ENCODE measurements at regions not wholly inside any gene's neighbourhood (a gene's known extent, or its start where the extent isn't known, plus 50 kb on each side); places are given as distances from the start of the nearest gene placed in this dataset.
"Not testable (repeated sequence)": the region's sequence is repeated elsewhere in the genome, so short reads cannot be mapped to it uniquely, and the experiment has no call there.

GRCh38 chr7:135872861-135873260 is 104.3 kb downstream of the MTPN start:
- in situ Hi-C loops (cut with MboI; ENCODE audit: low sequenced_read_pairs), result not testable (repeated sequence)

- in situ Hi-C loops (cut with MboI; ENCODE audit: low sequenced_read_pairs), result no loop called here
Measured at GRCh38 chr7:135862586-135863340, 114.2 kb upstream of the FAM180A start.

GRCh38 chr7:135859538-135859937 is 110.9 kb upstream of the FAM180A start:
- in situ Hi-C loops (cut with MboI; ENCODE audit: low sequenced_read_pairs), result no loop called here

GRCh38 chr7:135858851-135859250 is 110.2 kb upstream of the FAM180A start:
- in situ Hi-C loops (cut with MboI; ENCODE audit: low sequenced_read_pairs), result no loop called here

- in situ Hi-C loops (cut with MboI; ENCODE audit: low sequenced_read_pairs), result no loop called here
Measured at GRCh38 chr7:135858379-135858778, 109.8 kb upstream of the FAM180A start.

GRCh38 chr7:135857519-135858274 is 109.1 kb upstream of the FAM180A start:
- in situ Hi-C loops (cut with MboI; ENCODE audit: low sequenced_read_pairs), result no loop called here

GRCh38 chr7:135856356-135857144 is 107.9 kb upstream of the FAM180A start:
- in situ Hi-C loops (cut with MboI; ENCODE audit: low sequenced_read_pairs), result no loop called here

- in situ Hi-C loops (cut with MboI; ENCODE audit: low sequenced_read_pairs), result no loop called here
Measured at GRCh38 chr7:135855846-135856245, 107.2 kb upstream of the FAM180A start.

GRCh38 chr7:135853499-135853898 is 104.9 kb upstream of the FAM180A start:
- in situ Hi-C loops (cut with MboI; ENCODE audit: low sequenced_read_pairs), result no loop called here

- in situ Hi-C loops (cut with MboI; ENCODE audit: low sequenced_read_pairs), result no loop called here
Measured at GRCh38 chr7:135853008-135853407, 104.4 kb upstream of the FAM180A start.

GRCh38 chr7:135847242-135847641 is 98.6 kb upstream of the FAM180A start:
- in situ Hi-C loops (cut with MboI; ENCODE audit: low sequenced_read_pairs), result no loop called here

- in situ Hi-C loops (cut with MboI; ENCODE audit: low sequenced_read_pairs), result no loop called here
Measured at GRCh38 chr7:135846339-135846738, 97.7 kb upstream of the FAM180A start.

- in situ Hi-C loops (cut with MboI; ENCODE audit: low sequenced_read_pairs), result no loop called here
Measured at GRCh38 chr7:135845415-135846075, 96.9 kb upstream of the FAM180A start.

GRCh38 chr7:135844903-135845302 is 96.3 kb upstream of the FAM180A start:
- in situ Hi-C loops (cut with MboI; ENCODE audit: low sequenced_read_pairs), result no loop called here

- in situ Hi-C loops (cut with MboI; ENCODE audit: low sequenced_read_pairs), result no loop called here
Measured at GRCh38 chr7:135843214-135843613, 94.6 kb upstream of the FAM180A start.

GRCh38 chr7:135842446-135843179 is 94.0 kb upstream of the FAM180A start:
- in situ Hi-C loops (cut with MboI; ENCODE audit: low sequenced_read_pairs), result no loop called here

- in situ Hi-C loops (cut with MboI; ENCODE audit: low sequenced_read_pairs), result no loop called here
Measured at GRCh38 chr7:135840591-135840990, 92.0 kb upstream of the FAM180A start.

GRCh38 chr7:135837675-135838074 is 89.1 kb upstream of the FAM180A start:
- in situ Hi-C loops (cut with MboI; ENCODE audit: low sequenced_read_pairs), result no loop called here

GRCh38 chr7:135834266-135834665 is 85.7 kb upstream of the FAM180A start:
- in situ Hi-C loops (cut with MboI; ENCODE audit: low sequenced_read_pairs), result no loop called here

GRCh38 chr7:135833642-135834041 is 85.0 kb upstream of the FAM180A start:
- in situ Hi-C loops (cut with MboI; ENCODE audit: low sequenced_read_pairs), result no loop called here

Data from HL-60/S4 treated with retinoic acid at 250 ng/mL for 4 days and 3 days (cell line).